T-helper 1 cell (primary cell): ENCODE measurements at regions not wholly inside any gene's neighbourhood (a gene's known extent, or its start where the extent isn't known, plus 50 kb on each side); places are given as distances from the start of the nearest gene placed in this dataset.

Experiments
- DNase-seq, 5 donors: peaks; one replicate each; pipeline ENCODE4 v3.0.0-alpha.2; 2012 to 2020

DNA sequence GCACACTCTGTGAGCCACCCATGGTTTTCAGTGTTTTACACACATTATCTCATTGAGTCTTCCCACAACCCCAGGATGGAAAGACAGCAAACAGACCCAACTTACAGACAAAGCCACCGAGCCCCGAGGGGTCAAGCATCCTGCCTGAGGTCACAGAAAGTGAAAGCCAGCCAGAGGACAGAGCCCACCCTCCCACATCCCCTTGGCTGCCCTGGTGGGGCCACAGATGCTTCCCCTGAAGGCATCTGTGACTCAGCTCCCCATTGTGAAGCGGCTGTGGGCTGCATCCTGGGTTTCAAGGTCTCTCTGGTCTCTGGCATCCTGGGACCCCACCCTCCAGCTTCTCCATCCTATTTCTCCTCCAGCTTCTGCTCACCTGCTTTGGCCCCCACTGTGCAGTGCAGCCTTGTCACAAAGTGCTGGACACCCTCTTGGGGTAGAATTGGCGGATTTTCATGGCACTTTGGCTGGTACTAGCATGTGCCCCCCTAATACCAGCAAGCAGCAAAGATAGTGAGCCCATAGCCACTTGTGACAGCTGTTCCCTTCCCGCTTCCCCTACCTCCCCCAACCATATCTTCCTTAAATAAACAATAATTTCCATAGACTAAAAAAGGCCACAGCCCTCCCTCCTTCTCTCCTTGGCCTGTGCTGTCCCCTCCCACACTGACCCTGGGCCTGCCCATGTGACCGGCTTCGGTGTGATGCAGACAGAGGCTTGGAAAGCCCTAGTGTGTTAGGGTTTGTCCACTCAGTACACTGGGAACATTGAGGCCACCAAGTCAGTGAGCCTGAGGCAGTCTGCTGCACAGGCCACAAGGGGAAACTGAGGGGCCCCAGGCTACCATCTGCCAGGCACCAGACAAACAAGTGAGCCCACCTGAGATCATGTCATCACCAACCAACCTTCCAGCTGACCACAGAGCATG, 53.9 kb upstream of the SHISAL1 start:
- DNase-seq = no peak

- no peak for DNase-seq
These were observed 53.1 kb upstream of the SHISAL1 start for GRCh38 chr22:44365832-44366231.

DNA sequence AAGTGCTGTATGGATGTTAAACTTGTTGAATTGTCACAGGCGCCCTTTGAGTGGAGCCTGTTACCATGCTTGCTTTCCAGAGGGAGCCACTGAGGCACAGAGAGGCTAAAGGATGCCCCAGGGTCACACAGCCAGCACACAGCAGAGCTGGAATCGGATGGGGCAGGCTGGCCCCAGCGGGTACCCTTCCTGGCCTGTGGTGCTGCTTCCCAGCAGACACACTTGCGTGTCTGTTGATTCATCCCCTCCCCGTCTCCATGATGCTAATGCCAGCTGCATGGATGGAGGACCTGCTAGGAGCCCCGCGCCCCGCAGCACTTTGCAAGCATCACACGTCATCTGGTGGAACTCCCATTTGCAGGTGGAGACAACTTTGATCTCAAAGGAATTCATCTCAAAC, 52.4 kb upstream of the SHISAL1 start:
- no peak for DNase-seq

GRCh38 chr22:44364751-44365130, 52.0 kb upstream of the SHISAL1 start:
- DNase-seq = no peak

DNA sequence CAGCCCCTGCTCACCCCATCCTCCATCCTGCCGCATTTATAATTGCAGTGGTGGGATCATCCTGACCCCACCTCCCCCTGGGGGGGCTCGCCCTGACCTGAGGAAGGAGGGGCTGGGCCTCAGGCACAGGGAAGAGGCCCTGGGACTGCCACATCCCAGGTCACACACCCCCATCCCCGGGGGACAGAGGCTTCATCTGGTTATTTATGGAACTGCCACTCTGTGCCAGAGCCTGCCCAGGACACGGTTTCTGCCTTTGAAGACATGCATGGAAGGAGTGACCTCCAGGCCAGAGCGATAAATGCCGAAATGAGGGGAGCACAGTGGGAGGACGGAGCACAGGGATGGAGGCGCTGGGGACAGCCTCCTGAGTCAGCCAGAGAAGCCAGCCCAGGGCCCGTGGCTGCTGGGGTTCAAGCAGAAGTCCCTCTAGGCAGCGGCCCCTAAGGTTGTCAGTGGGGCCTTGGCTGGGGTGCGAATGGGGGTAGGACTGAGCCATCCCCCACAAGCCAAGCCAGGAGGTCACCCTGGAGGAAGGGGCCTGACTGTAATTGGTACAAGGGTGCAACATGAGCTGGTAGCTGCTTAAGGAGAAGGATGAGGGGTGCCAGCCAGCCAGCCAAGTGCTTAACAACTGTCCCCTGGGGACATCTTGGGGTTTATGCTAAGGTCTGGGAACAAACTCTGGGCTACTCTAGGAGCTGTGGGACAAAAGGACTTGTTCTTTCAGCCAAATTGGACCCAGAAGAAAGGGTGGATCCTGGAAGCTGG, 51.4 kb upstream of the SHISAL1 start:
- no peak for DNase-seq

GRCh38 chr22:44363013-44363979, 50.5 kb upstream of the SHISAL1 start:
- DNase-seq = no peak

DNA sequence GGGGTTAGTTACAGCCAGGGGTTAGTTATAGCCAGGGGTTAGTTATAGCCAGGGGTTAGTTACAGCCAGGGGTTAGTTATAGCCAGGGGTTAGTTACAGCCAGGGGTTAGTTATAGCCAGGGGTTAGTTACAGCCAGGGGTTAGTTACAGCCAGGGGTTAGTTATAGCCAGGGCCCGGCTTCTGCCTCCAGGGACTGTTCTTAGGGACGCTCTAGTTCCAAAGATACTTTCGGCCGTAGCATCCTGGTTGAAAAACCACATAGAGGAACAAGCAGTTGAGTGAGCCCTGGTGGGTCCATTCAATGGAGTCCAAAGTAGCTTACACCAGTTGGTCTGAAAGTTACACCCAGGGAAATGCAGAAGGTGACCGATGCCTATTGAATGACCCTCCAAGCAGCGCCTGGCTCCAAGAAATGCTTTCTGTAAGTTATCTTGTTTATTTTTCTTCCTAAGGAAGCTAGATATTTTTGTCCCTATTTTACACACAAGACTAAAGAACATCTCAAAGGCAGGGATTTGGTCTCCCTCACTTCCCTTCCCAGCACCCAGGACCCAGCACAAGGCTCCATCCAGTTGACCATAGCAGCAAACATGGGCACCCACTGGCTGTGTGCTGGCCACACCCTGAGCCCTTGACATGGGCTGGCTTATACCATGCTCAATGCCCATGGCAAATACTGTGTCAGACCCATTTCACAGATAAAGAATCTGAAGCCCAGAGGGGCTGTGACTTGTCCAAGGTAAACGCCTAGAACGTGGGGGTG, 49.7 kb upstream of the SHISAL1 start:
- no peak for DNase-seq
